Endothelial cell of umbilical vein (primary cell): ENCODE measurements at regions not wholly inside any gene's neighbourhood (a gene's known extent, or its start where the extent isn't known, plus 50 kb on each side); places are given as distances from the start of the nearest gene placed in this dataset.

Experiments
- BruUV-seq: library from RNA; stranded (reverse); fragments of 400-500 nt; replicated peaks from 2 replicates; lab custom pipeline; 2021; lab: Mats Ljungman, UMichigan
- CTCF ChIA-PET: fragments of 300-600, 350-600 bp; sonication (Branson Sonifier 250); formaldehyde crosslinking; loops from one replicate; lab custom pipeline; 2021; ENCODE audit warnings: antibody characterized with exemption, inconsistent platforms; lab: Charles Lee
- POLR2A ChIA-PET: fragments of 300-600, 350-600 bp; sonication (Branson Sonifier 250); formaldehyde crosslinking; loops from one replicate; lab custom pipeline; 2021; ENCODE audit warnings: antibody characterized with exemption, inconsistent platforms; lab: Charles Lee
- DNase-seq: peaks from one replicate; pipeline ENCODE4 v3.0.0-alpha.2; 2011; ENCODE audit warnings: low read depth, low spot score
- FAIRE-seq: peaks from 2 replicates; lab custom pipeline; 2011; peaks lifted over from hg19 to GRCh38; lab: Jason Lieb, UNC
- H2AFZ ChIP-seq: 2 replicates; pipeline ENCODE4 v1.6.0; 2012; ENCODE audit warnings: low read depth, low read length, control low read depth, inconsistent platforms
- H3K27ac ChIP-seq: 2 replicates; pipeline ENCODE4 v1.5.1; 2011; ENCODE audit warnings: low read depth, mild to moderate bottlenecking, control low read depth, low read length, moderate library complexity; ENCODE audit not compliant: insufficient read depth
- H3K27me3 ChIP-seq, 2 experiments: 2 replicates each; pipeline versions ENCODE4 v1.6.0 to v1.6.1; 2011; ENCODE audit warnings: low read length in 2 of 2, mixed read lengths in 1 of 2; ENCODE audit not compliant: control insufficient read depth in 2 of 2, insufficient read depth in 2 of 2
- H3K36me3 ChIP-seq, 2 experiments: 2 replicates in 1 of 2; 3 replicates in 1 of 2; pipeline ENCODE4 v1.5.1; 2011; ENCODE audit warnings: low read length in 2 of 2, mild to moderate bottlenecking in 1 of 2, moderate library complexity in 1 of 2; ENCODE audit not compliant: control insufficient read depth in 2 of 2, insufficient read depth in 2 of 2; ENCODE audit errors: extremely low read depth in 1 of 2
- H3K4me1 ChIP-seq: 3 replicates; pipeline ENCODE4 v1.5.1; 2011; ENCODE audit warnings: mild to moderate bottlenecking, low read length; ENCODE audit not compliant: control insufficient read depth, insufficient read depth; ENCODE audit errors: extremely low read depth
- H3K4me2 ChIP-seq: 2 replicates; pipeline ENCODE4 v1.6.1; 2011; ENCODE audit warnings: low read length, control low read depth, mixed read lengths; ENCODE audit not compliant: insufficient read depth
- H3K4me3 ChIP-seq, 3 experiments: fragments of 200-600 bp in 1 of 3; sonication (generic), shearing (Covaris generic) in 1 of 3; replicated peaks in 1 of 3; 2 replicates each; pipeline ENCODE4 v1.5.1; 2011 to 2016; ENCODE audit warnings: control low read depth in 3 of 3, low read length in 3 of 3, mild to moderate bottlenecking in 2 of 3, inconsistent platforms in 1 of 3, low read depth in 1 of 3, moderate library complexity in 1 of 3; ENCODE audit not compliant: insufficient read depth in 1 of 3
- H3K79me2 ChIP-seq: 2 replicates; pipeline ENCODE4 v1.6.0; 2012; ENCODE audit warnings: low read length, inconsistent platforms; ENCODE audit not compliant: control insufficient read depth, insufficient read depth
- H3K9ac ChIP-seq: replicated peaks from 2 replicates; pipeline ENCODE3; 2011; ENCODE audit warnings: low read length, control low read depth; ENCODE audit not compliant: insufficient read depth; ENCODE audit errors: extremely low read depth
- H3K9me1 ChIP-seq: replicated peaks from 3 replicates; pipeline ENCODE4 v1.6.0; 2011; ENCODE audit warnings: mild to moderate bottlenecking, low read length; ENCODE audit not compliant: control insufficient read depth, insufficient read depth; ENCODE audit errors: extremely low read depth
- H3K9me3 ChIP-seq: replicated peaks from 2 replicates; pipeline ENCODE4 v1.5.1; 2012; ENCODE audit warnings: low read length, inconsistent platforms; ENCODE audit not compliant: control insufficient read depth, insufficient read depth
- H4K20me1 ChIP-seq: replicated peaks from 2 replicates; pipeline ENCODE3; 2011; ENCODE audit warnings: mild to moderate bottlenecking, low read length; ENCODE audit not compliant: control insufficient read depth, insufficient read depth; ENCODE audit errors: extremely low read depth
- EZH2 ChIP-seq: IDR thresholded peaks from 2 replicates; pipeline ENCODE4 v1.6.1; 2012; ENCODE audit warnings: borderline replicate concordance, low read depth, mild to moderate bottlenecking, moderate library complexity, low read length, inconsistent platforms; ENCODE audit not compliant: severe bottlenecking
- FOS ChIP-seq: IDR thresholded peaks from 2 replicates; pipeline ENCODE4 v1.6.1; 2011; ENCODE audit warnings: mild to moderate bottlenecking, low read length, moderate library complexity, borderline replicate concordance; ENCODE audit not compliant: insufficient read depth
- GATA2 ChIP-seq: IDR thresholded peaks from 2 replicates; pipeline ENCODE4 v1.7.0; 2011; ENCODE audit warnings: low read depth, mild to moderate bottlenecking, moderate library complexity, mixed read lengths, low read length; ENCODE audit not compliant: insufficient read length, insufficient read depth
- JUN ChIP-seq: IDR thresholded peaks from 2 replicates; pipeline ENCODE4 v1.6.1; 2011; ENCODE audit warnings: borderline replicate concordance, low read depth; ENCODE audit not compliant: insufficient read length, insufficient read depth
- MYC ChIP-seq: IDR thresholded peaks from one replicate; pipeline ENCODE4 v1.6.1; 2011; ENCODE audit warnings: mild to moderate bottlenecking, low read depth, low read length
- POLR2A ChIP-seq: IDR thresholded peaks from 2 replicates; pipeline ENCODE4 v1.6.1; 2012; ENCODE audit warnings: low read depth, mild to moderate bottlenecking, control low read depth, low read length
- POLR2AphosphoS5 ChIP-seq: IDR thresholded peaks from 2 replicates; pipeline ENCODE4 v1.6.1; 2012; ENCODE audit warnings: low read depth, mild to moderate bottlenecking, control low read depth, low read length, moderate library complexity; ENCODE audit not compliant: insufficient read depth
- dilution Hi-C: fragments of 300-500 bp; cut with MboI; formaldehyde crosslinking; loops from one replicate; pipeline ENCODE4 v1.15.0; 2019; ENCODE audit warnings: low sequenced_read_pairs; ENCODE audit not compliant: extremely low pct_ligation_motif_present
- intact Hi-C: fragments of 100-400 bp; cut with micrococcal nuclease; formaldehyde crosslinking; loops from one replicate; pipeline ENCODE4 v1.10.0; 2022
- TF ChIP-seq, protein P1 (sequence below): IDR thresholded peaks from 2 replicates; pipeline ENCODE4 v1.6.1; 2011; ENCODE audit not compliant: insufficient read depth, insufficient read length
- TF ChIP-seq, protein P2 (sequence below), 2 donors: IDR thresholded peaks; 1 replicate in 1 of 2; 2 replicates in 1 of 2; pipeline ENCODE4 v1.5.1; 2011; ENCODE audit warnings: low read length in 2 of 2, mild to moderate bottlenecking in 2 of 2, moderate library complexity in 2 of 2, control low read depth in 1 of 2, inconsistent platforms in 1 of 2, low read depth in 1 of 2; ENCODE audit not compliant: insufficient read depth in 1 of 2; ENCODE audit errors: extremely low read depth in 1 of 2

DNA sequence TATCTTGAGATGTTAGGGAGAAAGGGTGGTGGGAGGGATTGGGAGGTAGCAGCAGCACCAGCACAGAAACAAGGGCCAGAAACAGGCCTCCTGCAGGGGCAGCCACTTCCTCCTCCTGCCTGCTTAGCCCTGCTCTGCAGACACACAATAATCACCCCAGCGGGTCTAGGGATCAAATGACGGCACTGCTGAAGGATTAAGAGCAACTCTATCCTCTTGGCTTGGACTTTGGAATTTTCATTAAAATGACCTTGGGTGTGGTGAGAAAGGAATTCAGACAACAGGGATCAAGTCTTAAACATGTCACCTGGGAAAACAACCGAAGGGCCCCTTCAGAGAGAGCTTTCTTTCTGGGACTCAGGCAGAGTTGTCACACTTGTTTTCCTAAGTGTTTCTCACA, 353.4 kb downstream of the SPRY1 start:
- dilution Hi-C loops (no loop called here), intact Hi-C loops (no loop called here)
- H3K9ac ChIP-seq = no peak overlapping the region
- H3K9me3 ChIP-seq = no peaks in the 10 kb centered on the region
- H3K79me2 ChIP-seq = no peaks in the 10 kb centered on the region
- no peak overlapping the region for H3K4me2 ChIP-seq
- DNase-seq = no peak
- H3K27me3 ChIP-seq = no peaks in the 10 kb centered on the region
- no peaks in the 10 kb centered on the region for H4K20me1 ChIP-seq
- ChIA-PET POLR2A (no interaction called here), CTCF (no interaction called here)
- no peak overlapping the region for H3K4me3 ChIP-seq
- H3K36me3 ChIP-seq = no peaks in the 10 kb centered on the region
- no peak overlapping the region for H3K27ac ChIP-seq
- no peaks in the 10 kb centered on the region for H3K4me1 ChIP-seq
- FAIRE-seq = no peak
- no TSS peak for BruUV-seq
- no peak for TF ChIP-seq MYC
- H3K9me1 ChIP-seq = no peaks in the 10 kb centered on the region
- peak overlapping the region; percentile 12 for H2AFZ ChIP-seq

DNA sequence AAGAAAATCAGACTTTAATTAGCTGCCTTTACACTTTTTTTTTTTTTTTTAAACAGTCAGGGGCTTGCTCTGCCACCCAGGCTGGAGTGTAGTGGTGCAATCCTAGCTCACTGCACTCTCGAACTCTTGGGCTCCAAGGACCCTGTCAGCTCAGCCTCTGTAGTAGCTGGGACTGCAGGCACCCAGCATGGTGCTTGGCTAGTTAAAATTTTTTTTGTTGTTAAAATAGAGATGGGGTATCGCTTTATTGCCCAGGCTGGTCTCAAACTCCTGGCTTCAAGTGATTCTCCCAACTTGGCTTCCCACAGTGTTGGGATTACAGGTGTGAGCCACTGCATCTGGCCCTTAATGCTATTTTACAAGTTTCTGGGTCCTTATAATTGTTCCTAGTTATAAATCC, 359.1 kb downstream of the SPRY1 start:
- no peak for DNase-seq
- no TSS peak for BruUV-seq
- Histone ChIP-seq H4K20me1 (no peaks in the 10 kb centered on the region), H3K4me2 (no peak overlapping the region), H3K9ac (no peak overlapping the region), H3K4me3 (no peak overlapping the region), H3K36me3 (no peaks in the 10 kb centered on the region), H3K9me1 (no peaks in the 10 kb centered on the region), H3K4me1 (no peaks in the 10 kb centered on the region), H3K27ac (no peak overlapping the region), H2AFZ (no peak overlapping the region), H3K79me2 (no peaks in the 10 kb centered on the region), H3K9me3 (no peaks in the 10 kb centered on the region), H3K27me3 (no peaks in the 10 kb centered on the region)
- ChIA-PET CTCF (interaction anchor here (1.9 kb wide), 1 partner anchor 17 kb away, joined by 7 read pairs; no protein-coding TSS in a partner anchor), POLR2A (no interaction called here)
- no peak for FAIRE-seq
- TF ChIP-seq EZH2 (no peak), POLR2AphosphoS5 (no peak), POLR2A (no peak), MYC (no peak), GATA2 (no peak), JUN (no peak), FOS (no peak)
- TF ChIP-seq, protein P1, sequence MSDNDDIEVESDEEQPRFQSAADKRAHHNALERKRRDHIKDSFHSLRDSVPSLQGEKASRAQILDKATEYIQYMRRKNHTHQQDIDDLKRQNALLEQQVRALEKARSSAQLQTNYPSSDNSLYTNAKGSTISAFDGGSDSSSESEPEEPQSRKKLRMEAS = no peak
- TF ChIP-seq, protein P2, sequence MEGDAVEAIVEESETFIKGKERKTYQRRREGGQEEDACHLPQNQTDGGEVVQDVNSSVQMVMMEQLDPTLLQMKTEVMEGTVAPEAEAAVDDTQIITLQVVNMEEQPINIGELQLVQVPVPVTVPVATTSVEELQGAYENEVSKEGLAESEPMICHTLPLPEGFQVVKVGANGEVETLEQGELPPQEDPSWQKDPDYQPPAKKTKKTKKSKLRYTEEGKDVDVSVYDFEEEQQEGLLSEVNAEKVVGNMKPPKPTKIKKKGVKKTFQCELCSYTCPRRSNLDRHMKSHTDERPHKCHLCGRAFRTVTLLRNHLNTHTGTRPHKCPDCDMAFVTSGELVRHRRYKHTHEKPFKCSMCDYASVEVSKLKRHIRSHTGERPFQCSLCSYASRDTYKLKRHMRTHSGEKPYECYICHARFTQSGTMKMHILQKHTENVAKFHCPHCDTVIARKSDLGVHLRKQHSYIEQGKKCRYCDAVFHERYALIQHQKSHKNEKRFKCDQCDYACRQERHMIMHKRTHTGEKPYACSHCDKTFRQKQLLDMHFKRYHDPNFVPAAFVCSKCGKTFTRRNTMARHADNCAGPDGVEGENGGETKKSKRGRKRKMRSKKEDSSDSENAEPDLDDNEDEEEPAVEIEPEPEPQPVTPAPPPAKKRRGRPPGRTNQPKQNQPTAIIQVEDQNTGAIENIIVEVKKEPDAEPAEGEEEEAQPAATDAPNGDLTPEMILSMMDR (IDR thresholded peaks at IDR 0.05; ENCODE audit: extremely low read depth in 1 of 2, insufficient read depth in 1 of 2, low read depth in 1 of 2, low read length in 2 of 2) = no peak
- dilution Hi-C loops (no loop called here), intact Hi-C loops (no loop called here)
